ENCODE measurements at regions not wholly inside any gene's neighbourhood (a gene's known extent, or its start where the extent isn't known, plus 50 kb on each side); places are given as distances from the start of the nearest gene placed in this dataset.

DNA sequence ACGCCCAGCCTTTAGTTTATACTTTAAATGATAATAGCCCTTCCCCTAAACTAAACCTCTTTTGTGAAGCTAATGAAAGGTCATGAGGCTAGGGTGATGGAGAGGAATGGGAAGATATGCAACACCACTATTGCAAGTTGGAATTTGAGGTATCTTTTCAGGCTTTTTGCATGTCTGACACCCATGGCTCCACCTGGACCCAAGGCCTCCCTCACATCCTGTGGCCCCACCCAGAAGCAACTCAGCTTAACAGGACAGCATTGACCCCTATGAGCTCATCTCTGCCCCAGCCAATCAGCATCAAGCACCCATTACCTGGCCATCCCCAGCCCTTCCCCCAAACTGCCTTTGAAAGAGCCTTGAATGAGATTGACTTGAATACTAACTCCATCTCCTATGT is 674.2 kb upstream of the NRP1 start:
- Mint-ChIP-seq H3K27me3 (ENCODE audit: unreplicated experiment) (peaks cover 26% of the 10 kb centered on the region), H3K9me3 (ENCODE audit: unreplicated experiment) (no peaks in the 10 kb centered on the region), H3K4me1 (ENCODE audit: unreplicated experiment) (no peaks in the 10 kb centered on the region), H3K36me3 (ENCODE audit: unreplicated experiment) (peaks cover 2% of the 10 kb centered on the region), H3K27ac (ENCODE audit: unreplicated experiment) (no peak overlapping the region), H3K4me3 (ENCODE audit: unreplicated experiment) (no peak overlapping the region)
- DNase-seq (ENCODE audit: extremely low spot score, unreplicated experiment) = no peak
- TF ChIP-seq, protein P1, sequence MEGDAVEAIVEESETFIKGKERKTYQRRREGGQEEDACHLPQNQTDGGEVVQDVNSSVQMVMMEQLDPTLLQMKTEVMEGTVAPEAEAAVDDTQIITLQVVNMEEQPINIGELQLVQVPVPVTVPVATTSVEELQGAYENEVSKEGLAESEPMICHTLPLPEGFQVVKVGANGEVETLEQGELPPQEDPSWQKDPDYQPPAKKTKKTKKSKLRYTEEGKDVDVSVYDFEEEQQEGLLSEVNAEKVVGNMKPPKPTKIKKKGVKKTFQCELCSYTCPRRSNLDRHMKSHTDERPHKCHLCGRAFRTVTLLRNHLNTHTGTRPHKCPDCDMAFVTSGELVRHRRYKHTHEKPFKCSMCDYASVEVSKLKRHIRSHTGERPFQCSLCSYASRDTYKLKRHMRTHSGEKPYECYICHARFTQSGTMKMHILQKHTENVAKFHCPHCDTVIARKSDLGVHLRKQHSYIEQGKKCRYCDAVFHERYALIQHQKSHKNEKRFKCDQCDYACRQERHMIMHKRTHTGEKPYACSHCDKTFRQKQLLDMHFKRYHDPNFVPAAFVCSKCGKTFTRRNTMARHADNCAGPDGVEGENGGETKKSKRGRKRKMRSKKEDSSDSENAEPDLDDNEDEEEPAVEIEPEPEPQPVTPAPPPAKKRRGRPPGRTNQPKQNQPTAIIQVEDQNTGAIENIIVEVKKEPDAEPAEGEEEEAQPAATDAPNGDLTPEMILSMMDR (IDR thresholded peaks at IDR 0.05) = no peak

DNA sequence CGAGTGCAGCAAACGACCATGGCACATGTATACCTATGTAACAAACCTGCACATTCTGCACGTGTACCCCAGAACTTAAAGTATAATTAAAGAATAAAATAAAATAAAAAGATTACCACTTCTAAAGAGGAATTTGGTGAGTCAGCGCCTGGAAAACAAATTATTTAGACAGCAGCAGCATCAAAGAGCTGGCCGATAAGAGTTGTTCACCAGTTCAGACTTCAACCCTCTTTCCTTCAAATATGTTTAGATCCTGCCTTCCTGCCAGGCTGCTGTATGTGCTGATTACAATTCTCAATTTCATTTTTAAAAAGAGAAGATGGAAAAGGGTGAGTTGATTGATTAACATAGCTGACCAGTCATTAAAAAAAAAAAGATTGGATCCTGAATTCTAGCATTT is 672.0 kb upstream of the NRP1 start:
- H3K4me3 Mint-ChIP-seq (ENCODE audit: unreplicated experiment) = no peak overlapping the region
- no peaks in the 10 kb centered on the region for H3K4me1 Mint-ChIP-seq (ENCODE audit: unreplicated experiment)
- peaks cover 23% of the 10 kb centered on the region for H3K27me3 Mint-ChIP-seq (ENCODE audit: unreplicated experiment)

DNA sequence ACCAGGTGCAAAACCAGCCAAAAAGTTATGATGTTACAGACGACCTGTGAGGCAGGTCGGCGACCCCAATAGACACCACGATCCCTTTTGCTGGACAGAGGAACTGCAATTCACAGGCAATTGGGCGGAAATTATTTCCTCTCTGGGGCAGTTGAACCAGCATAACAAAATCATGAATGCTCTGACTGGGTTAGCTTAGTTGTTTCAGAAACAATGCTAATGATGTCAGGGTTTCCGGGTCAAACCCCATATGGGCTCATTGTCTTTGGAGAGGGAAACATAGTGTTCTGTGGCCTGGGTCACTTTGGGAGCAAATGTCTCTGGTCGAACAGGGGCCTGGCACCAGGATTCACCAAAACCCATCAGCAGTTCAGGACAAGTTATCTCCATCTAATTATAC is 669.1 kb upstream of the NRP1 start:
- DNase-seq (ENCODE audit: extremely low spot score, unreplicated experiment) = no peak
- TF ChIP-seq, protein P1 (IDR thresholded peaks at IDR 0.05) = no peak
- H3K4me1 Mint-ChIP-seq (ENCODE audit: unreplicated experiment) = no peaks in the 10 kb centered on the region
- H3K36me3 Mint-ChIP-seq (ENCODE audit: unreplicated experiment) = peaks cover 2% of the 10 kb centered on the region
- H3K4me3 Mint-ChIP-seq (ENCODE audit: unreplicated experiment) = no peak overlapping the region
- no peaks in the 10 kb centered on the region for H3K9me3 Mint-ChIP-seq (ENCODE audit: unreplicated experiment)
- H3K27ac Mint-ChIP-seq (ENCODE audit: unreplicated experiment) = no peak overlapping the region
- peaks cover 19% of the 10 kb centered on the region for H3K27me3 Mint-ChIP-seq (ENCODE audit: unreplicated experiment)

More for the DNA sequence above, 672.0 kb upstream of the NRP1 start:
- H3K9me3 Mint-ChIP-seq (ENCODE audit: unreplicated experiment) = no peaks in the 10 kb centered on the region
- TF ChIP-seq, protein P1 (IDR thresholded peaks at IDR 0.05) = no peak
- peaks cover 2% of the 10 kb centered on the region for H3K36me3 Mint-ChIP-seq (ENCODE audit: unreplicated experiment)
- no peak overlapping the region for H3K27ac Mint-ChIP-seq (ENCODE audit: unreplicated experiment)
- no peak for DNase-seq (ENCODE audit: extremely low spot score, unreplicated experiment)

DNA sequence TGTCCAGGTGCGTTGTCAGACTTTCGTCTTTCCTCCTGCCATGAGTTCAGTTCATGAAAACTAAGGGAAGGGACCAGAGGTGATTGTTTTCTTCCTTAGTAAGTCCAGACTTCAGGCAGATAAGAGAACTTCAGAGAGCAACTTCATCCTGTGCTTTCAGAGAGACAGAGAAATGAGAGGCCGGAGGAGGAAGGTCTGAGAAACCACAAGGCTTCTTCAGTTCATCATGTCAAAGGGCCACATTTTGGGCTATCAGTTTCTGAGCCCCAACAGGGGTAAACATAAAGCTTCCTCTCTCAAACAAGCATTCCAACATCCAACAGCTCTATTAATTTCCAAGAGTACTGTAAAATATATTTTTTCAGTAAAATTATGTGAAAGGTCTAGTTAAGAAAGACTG is 668.4 kb upstream of the NRP1 start:
- Mint-ChIP-seq H3K4me1 (ENCODE audit: unreplicated experiment) (no peaks in the 10 kb centered on the region), H3K27me3 (ENCODE audit: unreplicated experiment) (peaks cover 19% of the 10 kb centered on the region), H3K27ac (ENCODE audit: unreplicated experiment) (no peak overlapping the region), H3K4me3 (ENCODE audit: unreplicated experiment) (no peak overlapping the region), H3K36me3 (ENCODE audit: unreplicated experiment) (peaks cover 2% of the 10 kb centered on the region), H3K9me3 (ENCODE audit: unreplicated experiment) (no peaks in the 10 kb centered on the region)
- TF ChIP-seq, protein P1 (IDR thresholded peaks at IDR 0.05) = no peak
- no peak for DNase-seq (ENCODE audit: extremely low spot score, unreplicated experiment)

DNA sequence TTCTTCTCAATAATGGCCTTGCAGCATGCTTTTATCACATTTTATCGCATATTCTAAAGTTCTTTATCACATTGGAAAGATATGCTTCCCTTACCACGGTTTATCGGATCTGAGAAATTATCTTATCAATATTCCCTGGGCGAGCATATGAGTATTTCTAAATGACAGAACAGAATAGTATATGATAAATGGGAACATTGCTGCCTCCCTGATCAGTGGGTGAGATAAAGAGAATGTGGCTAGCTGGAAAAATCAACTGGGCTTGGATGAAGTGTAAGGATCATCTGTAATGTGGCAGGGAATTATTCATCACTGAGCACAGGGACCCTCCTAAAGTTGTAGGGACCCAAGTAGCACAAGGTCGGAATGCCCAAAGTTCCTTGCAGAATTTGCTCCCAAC is 667.4 kb upstream of the NRP1 start:
- no peaks in the 10 kb centered on the region for H3K9me3 Mint-ChIP-seq (ENCODE audit: unreplicated experiment)
- peaks cover 16% of the 10 kb centered on the region for H3K27me3 Mint-ChIP-seq (ENCODE audit: unreplicated experiment)
- H3K27ac Mint-ChIP-seq (ENCODE audit: unreplicated experiment) = no peak overlapping the region
- TF ChIP-seq, protein P1 (IDR thresholded peaks at IDR 0.05) = no peak
- H3K4me1 Mint-ChIP-seq (ENCODE audit: unreplicated experiment) = no peaks in the 10 kb centered on the region
- peaks cover 2% of the 10 kb centered on the region for H3K36me3 Mint-ChIP-seq (ENCODE audit: unreplicated experiment)
- H3K4me3 Mint-ChIP-seq (ENCODE audit: unreplicated experiment) = no peak overlapping the region
- no peak for DNase-seq (ENCODE audit: extremely low spot score, unreplicated experiment)

Data from osteocyte (in vitro differentiated cells).